AML-193 (cell line): ENCODE measurements at regions not wholly inside any gene's neighbourhood (a gene's known extent, or its start where the extent isn't known, plus 50 kb on each side); places are given as distances from the start of the nearest gene placed in this dataset.

Source experiments
- DNase-seq, 2 experiments: peaks; one replicate each; lab custom pipeline; 2025; lab: John Stamatoyannopoulos, UW

GRCh38 chr4:62359441-62360155, 1159.5 kb downstream of the ADGRL3 start:
- DNase-seq, result no peak

- DNase-seq, result no peak
Observed at GRCh38 chr4:62344915-62345314, 1144.8 kb downstream of the ADGRL3 start.

DNA sequence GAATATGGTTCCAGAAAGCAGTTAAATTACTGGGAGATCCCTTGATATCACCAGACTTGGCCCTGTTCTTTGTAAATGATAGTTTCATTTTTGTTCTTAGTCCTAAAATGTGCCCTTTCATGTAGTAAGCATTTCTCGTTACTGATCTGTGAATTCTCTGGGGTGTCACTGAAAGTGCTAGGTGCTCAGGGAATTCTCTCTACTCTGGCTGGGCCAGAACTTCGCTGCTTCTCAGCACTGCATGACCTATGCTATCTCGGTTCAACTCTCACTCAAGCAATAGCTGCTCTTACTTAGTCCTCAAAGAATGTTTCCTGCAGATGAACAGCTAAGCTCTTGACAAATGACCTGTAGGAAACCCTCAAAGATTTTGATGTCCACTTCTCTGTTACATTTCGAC, 1144.3 kb downstream of the ADGRL3 start:
- DNase-seq, result no peak

GRCh38 chr4:62342346-62342745, 1142.2 kb downstream of the ADGRL3 start:
- DNase-seq, result no peak

- no peak for DNase-seq
Observed at GRCh38 chr4:62328526-62328925, 1128.4 kb downstream of the ADGRL3 start.

- DNase-seq, result no peak
Observed at GRCh38 chr4:62327612-62328297, 1127.6 kb downstream of the ADGRL3 start.

- DNase-seq, result no peak
Observed at GRCh38 chr4:62324215-62324614, 1124.1 kb downstream of the ADGRL3 start.

GRCh38 chr4:62320612-62321011, 1120.5 kb downstream of the ADGRL3 start:
- no peak for DNase-seq

DNA sequence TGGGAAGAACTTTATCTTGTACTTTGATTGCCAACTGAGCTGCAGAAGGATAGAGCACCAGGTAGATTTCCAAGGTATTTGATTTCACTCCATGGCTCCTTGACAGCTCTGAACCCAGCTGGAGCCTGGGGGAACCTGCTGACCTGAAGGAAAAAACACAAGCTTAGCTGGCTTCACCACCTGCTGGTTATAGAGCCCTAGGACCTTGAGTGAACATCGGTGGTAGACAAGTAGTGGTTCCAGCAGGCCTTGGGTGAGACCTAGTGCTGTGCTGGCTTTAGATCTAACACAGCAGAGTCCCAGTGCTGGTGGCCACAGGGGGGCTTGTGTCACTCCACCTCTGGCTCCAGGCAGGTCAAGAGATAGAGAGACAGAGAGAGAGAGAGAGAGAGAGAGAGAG, 1102.6 kb downstream of the ADGRL3 start:
- no peak for DNase-seq

GRCh38 chr4:62301500-62301899, 1101.4 kb downstream of the ADGRL3 start:
- no peak for DNase-seq

DNA sequence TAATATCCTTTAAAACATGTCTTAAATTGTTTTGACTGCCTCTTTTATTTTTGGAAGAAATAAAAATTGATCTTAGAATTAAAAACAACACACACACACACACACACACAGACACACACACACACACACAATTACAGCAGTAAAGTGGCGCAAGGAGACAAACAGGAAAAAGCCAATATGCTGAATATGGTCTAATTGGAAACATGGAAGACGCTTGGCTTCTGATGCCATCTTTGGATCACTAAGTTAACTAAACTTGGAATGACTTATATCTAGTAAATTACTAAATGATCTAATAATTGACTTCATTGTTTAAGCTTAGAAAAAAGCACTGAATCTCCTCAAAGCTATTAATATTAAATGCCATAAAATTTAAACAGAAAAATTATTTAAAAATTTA, 1093.4 kb downstream of the ADGRL3 start:
- no peak for DNase-seq

- DNase-seq, result no peak
Observed at GRCh38 chr4:62292911-62293310, 1092.8 kb downstream of the ADGRL3 start.

DNA sequence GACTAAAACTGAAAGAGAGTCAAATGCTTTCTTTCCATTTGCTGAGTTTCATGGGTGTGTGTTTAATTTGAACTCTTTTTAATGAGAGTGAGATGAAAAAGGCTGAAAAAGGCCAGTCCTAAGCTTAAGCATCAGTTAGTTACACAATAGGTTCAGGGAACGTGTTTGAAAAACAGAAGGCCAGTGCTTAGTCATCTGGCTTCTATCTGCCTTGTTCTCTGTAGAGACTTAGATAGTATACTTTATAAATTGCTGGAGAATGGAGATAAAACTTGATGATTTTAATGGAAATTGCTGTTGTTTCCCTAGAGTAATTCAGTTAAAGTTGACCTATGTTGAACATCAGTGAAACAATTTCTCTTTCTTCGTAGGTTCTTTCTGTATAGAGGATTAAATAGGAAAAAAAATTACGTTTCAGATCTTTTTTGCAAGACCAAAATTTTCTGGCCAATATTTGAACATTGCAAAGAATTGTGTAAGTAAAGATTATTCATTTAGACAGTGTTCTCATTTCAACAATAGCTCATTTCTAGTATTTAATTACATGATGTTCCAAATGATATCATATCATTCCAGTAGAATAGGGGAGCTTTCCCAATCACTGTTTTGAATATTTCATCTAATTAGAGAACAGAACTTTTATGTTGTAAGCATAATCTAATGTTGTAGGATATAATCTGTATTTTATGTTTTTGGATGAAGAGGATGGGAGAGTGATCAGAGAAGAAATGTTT, 1088.8 kb downstream of the ADGRL3 start:
- no peak for DNase-seq

- no peak for DNase-seq
Observed at GRCh38 chr4:62285026-62285425, 1084.9 kb downstream of the ADGRL3 start.

- DNase-seq, result no peak
Observed at GRCh38 chr4:62279689-62280088, 1079.6 kb downstream of the ADGRL3 start.

GRCh38 chr4:62275470-62275869, 1075.3 kb downstream of the ADGRL3 start:
- DNase-seq, result no peak

- no peak for DNase-seq
Observed at GRCh38 chr4:62274782-62275181, 1074.7 kb downstream of the ADGRL3 start.

- DNase-seq, result no peak
Observed at GRCh38 chr4:62271107-62271506, 1071.0 kb downstream of the ADGRL3 start.

GRCh38 chr4:62269918-62270317, 1069.8 kb downstream of the ADGRL3 start:
- DNase-seq, result no peak

- DNase-seq, result no peak
Observed at GRCh38 chr4:62263454-62263853, 1063.3 kb downstream of the ADGRL3 start.

DNA sequence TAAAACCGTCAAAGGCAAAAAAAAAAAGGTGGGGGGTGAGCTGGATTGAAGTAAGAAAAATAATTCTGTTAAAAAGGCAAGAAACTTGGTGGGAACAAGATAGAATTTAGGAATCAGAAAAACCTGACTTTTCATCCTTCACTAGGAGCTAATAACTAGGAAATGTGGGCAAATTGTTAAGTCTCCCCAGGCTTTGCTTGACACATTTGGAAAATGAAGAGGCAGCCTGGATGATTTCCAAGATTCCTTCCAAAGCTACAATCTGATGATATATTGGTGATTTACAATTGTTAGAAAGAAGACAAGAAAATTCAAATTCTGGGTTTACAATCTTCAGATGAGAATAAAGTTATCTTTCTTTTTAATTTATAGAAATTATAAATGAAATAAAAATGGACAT, 1062.5 kb downstream of the ADGRL3 start:
- no peak for DNase-seq

DNA sequence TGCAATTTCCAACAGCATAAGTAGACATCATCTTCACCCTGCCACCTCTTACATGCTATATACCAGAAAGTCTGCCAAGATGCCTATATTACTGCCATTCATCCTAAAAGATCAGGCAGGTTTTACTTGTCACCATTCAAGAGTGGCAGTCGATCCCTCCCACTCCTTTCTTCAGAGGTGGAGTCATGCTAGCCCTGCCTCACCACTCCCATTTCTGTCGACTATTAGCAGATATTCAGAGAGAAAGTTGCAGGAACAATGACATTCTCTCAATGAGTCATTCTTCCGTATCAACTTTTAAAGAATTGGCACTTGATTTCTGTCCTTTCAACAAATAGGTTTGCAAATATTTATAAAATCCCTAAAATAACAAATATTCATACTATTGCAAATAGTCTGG, 1060.1 kb downstream of the ADGRL3 start:
- DNase-seq, result no peak

GRCh38 chr4:62256479-62256878, 1056.4 kb downstream of the ADGRL3 start:
- DNase-seq, result no peak
